OCI-LY3 (cell line): ENCODE measurements at regions not wholly inside any gene's neighbourhood (a gene's known extent, or its start where the extent isn't known, plus 50 kb on each side); places are given as distances from the start of the nearest gene placed in this dataset.

ENCODE experiments used
- EZH2phosphoT487 ChIP-seq: fragments of 200-600 bp; shearing (Covaris generic); IDR thresholded peaks from 2 replicates; pipeline ENCODE4 v1.6.1; 2018; ENCODE audit warnings: antibody characterized with exemption, mixed run types, low read depth
- TF ChIP-seq, protein P1 (sequence below): fragments of 200-600, 300-600 bp; sonication (generic); IDR thresholded peaks from 2 replicates; pipeline ENCODE4 v1.5.1; 2014; ENCODE audit warnings: antibody characterized with exemption, low read length, low read depth

DNA sequence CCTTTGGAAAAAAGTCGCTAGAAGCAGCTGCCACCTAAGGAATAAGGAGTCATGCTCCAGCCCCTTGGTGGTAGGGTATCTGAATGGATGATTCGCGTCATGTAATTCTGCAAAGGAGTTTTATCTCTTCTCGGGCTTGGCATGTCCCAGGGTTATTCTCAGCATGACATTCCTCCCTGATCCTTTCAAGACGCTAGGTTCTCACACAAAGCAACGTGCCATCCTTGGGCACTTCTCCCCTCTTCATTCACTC, 355.6 kb downstream of the MYCN start:
- TF ChIP-seq EZH2phosphoT487: no peak
- TF ChIP-seq, protein P1, sequence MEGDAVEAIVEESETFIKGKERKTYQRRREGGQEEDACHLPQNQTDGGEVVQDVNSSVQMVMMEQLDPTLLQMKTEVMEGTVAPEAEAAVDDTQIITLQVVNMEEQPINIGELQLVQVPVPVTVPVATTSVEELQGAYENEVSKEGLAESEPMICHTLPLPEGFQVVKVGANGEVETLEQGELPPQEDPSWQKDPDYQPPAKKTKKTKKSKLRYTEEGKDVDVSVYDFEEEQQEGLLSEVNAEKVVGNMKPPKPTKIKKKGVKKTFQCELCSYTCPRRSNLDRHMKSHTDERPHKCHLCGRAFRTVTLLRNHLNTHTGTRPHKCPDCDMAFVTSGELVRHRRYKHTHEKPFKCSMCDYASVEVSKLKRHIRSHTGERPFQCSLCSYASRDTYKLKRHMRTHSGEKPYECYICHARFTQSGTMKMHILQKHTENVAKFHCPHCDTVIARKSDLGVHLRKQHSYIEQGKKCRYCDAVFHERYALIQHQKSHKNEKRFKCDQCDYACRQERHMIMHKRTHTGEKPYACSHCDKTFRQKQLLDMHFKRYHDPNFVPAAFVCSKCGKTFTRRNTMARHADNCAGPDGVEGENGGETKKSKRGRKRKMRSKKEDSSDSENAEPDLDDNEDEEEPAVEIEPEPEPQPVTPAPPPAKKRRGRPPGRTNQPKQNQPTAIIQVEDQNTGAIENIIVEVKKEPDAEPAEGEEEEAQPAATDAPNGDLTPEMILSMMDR: no peak
